ENCODE measurements at regions not wholly inside any gene's neighbourhood (a gene's known extent, or its start where the extent isn't known, plus 50 kb on each side); places are given as distances from the start of the nearest gene placed in this dataset.
A peak's percentile ranks its signal among the peaks of the same experiment; 100 is the strongest.
"Not testable (repeated sequence)": the region's sequence is repeated elsewhere in the genome, so short reads cannot be mapped to it uniquely, and the experiment has no call there.

DNA sequence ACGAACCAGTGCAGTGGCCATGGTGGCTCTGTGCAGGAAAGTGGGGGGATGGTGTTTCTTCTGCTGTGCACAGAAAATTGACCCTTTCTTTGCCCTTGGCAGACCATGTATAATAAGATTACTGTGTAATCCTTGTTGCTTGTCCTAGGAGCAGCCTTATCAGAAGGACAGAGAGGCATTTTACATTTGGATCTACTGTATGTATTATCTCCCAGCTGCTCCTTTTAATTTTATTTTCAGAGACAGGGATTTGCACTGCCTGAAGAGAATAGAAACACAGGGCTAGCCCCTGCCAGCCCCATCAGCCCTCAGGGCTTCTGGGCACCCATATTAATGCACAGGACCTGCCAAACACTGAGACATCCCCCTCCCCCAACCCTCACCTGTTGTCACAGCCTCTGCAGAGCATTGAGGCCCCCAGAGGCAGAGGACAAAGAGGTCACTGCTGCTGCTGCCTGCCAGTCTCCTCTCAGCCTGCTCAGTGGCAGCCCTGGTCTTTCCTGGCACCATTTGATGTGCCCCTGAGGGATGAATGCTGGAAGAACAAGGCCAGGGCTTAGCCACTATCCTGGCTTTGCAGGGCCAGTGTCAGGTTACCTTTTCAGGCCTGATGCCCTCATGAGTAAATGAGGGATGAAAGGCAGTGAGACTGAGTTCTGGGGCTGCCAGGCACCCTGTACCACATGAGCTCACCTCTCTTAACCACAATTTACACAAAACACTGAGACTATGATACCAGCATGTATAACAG is 533.4 kb downstream of the NTRK3 start:
- peak; percentile 24 for DNase-seq (ENCODE audit: low spot score)

DNA sequence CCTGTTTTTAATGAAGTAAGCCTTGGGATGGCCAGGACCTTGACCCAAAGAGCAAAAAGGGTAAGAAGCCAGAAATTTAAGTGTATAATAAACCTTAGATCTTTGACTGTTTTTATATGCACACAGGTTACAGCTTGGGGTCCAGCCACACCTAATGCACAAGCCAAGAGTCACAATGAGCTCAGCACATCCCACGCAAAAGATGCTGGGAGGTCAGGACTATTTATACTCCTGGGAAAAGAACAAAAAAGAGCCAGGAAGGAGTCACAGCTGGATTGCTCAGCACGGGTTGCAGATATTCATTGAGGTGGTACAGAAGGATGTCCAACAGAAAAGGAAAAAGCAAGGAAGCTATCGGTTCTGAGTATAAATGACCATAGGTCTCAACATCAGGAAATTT is 536.3 kb downstream of the NTRK3 start:
- no peak for DNase-seq (ENCODE audit: low spot score)

- DNase-seq (ENCODE audit: low spot score), result no peak
Observed at GRCh38 chr15:87716422-87716821, 540.1 kb downstream of the NTRK3 start.

- DNase-seq (ENCODE audit: low spot score), result no peak
Observed at GRCh38 chr15:87715252-87715651, 541.3 kb downstream of the NTRK3 start.

DNA sequence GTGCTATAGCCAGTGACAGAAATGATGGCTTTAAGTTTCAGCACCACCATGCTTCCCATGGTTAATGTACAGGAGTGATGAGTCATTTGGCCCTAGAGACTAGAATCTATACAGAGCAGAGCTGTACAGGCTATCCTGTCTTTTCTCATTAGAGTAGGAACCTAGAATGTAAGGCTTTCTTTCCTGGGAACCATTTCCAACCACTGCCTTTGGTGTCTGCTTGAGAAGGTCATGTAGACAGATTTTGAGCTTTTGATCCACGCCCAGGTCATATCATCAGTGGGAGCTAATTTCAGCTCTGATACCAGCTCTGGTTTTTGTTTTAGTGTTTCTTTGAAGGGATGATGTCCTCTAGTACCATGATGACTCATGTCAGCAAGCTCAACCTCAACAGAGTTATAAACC is 543.1 kb downstream of the NTRK3 start:
- DNase-seq (ENCODE audit: low spot score), result peak; percentile 6

GRCh38 chr15:87712211-87712610 is 544.3 kb downstream of the NTRK3 start:
- DNase-seq (ENCODE audit: low spot score), result no peak

DNA sequence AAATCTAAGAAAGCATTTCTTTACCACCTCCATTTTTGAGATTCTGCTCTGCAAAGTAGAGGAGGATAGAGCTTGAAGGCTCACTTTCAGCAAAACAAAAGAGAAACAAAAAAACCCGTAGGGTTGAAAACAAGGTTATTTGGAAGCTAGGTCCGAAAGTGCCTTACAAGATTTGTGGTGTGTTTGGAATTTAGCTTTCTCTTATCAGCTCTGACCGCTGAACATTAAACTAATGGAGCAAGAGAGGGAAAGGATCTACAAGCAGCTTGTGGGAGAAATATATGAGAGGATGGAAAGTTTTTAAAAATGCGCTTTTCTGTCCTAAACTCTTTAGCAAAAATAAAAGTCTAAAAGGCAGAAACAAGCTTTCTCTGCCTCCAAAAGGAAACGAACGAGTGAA is 545.5 kb downstream of the NTRK3 start:
- peak; percentile 4 for DNase-seq (ENCODE audit: low spot score)

GRCh38 chr15:87710406-87710805 is 546.1 kb downstream of the NTRK3 start:
- no peak for DNase-seq (ENCODE audit: low spot score)

DNA sequence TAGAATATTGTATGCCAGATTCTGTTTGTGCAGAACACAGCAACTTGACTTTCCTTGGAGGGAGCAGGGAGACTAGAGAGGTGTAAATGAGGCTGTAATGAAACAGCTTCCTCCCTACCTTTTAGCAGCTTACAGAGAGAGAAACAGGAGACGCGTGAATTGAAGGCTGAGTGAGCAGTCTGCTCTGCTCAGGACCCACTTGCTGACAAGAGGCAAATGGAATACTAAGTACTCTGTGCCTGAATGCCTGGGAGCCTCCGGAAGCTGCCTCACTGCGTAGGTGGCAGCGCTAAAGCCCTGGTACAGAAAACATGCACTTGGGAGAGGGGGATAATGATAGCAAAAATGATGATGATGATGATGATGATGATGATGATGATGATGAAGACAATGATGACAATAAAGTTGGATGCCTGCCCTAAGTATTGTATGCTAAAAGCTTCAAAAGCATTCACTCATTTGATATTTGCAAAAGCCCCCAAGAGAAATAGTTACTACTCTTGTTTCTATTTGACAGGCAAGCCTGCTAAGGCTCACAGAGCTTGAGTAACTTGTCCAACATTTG is 548.9 kb downstream of the NTRK3 start:
- no peak for DNase-seq (ENCODE audit: low spot score)

GRCh38 chr15:87707071-87707470 is 549.5 kb downstream of the NTRK3 start:
- no peak for DNase-seq (ENCODE audit: low spot score)

- no peak for DNase-seq (ENCODE audit: low spot score)
Observed at GRCh38 chr15:87706001-87706400, 550.5 kb downstream of the NTRK3 start.

DNA sequence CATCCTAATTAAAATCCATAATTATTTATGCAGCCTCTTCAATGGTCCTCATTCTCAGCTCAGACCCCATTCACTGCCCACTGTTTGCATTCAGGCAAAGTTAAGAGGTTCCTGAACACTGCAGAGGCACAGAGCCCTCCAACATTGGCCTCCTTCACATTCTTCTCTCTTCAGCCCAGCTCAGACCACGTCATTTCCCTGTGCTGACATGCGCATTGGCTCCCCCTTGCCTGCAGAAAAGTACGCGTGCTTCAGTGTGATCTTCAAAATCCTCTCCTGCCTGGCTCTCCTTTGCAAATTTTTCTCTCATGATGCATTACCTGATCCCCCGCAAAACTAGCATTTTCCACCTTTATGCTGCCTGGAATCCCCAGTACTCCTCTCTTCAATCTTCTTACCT is 552.3 kb downstream of the NTRK3 start:
- no peak for DNase-seq (ENCODE audit: low spot score)

- DNase-seq (ENCODE audit: low spot score), result no peak
Observed at GRCh38 chr15:87703327-87704111, 553.0 kb downstream of the NTRK3 start.

DNA sequence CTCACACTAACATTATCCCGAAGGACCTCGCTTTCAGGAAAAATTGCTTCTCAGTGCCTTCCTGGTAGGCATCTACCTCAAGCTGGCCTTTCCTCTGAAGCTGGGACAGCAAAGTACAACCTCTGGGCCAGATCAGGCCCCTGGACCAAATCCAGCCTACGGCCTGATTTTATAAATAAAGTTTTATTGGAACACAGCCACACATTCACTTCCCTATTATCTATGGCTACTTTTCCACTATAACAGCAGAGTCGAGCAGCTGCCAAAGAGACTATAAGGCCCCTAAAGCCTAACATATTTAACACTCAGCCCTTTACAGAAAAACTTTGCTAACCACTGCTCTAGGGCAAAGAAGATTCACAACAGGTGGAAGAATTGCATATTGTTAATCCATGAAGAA is 554.3 kb downstream of the NTRK3 start:
- DNase-seq (ENCODE audit: low spot score), result no peak

- not testable (repeated sequence) for DNase-seq (ENCODE audit: low spot score)
Observed at GRCh38 chr15:87698467-87698866, 558.1 kb downstream of the NTRK3 start.

DNA sequence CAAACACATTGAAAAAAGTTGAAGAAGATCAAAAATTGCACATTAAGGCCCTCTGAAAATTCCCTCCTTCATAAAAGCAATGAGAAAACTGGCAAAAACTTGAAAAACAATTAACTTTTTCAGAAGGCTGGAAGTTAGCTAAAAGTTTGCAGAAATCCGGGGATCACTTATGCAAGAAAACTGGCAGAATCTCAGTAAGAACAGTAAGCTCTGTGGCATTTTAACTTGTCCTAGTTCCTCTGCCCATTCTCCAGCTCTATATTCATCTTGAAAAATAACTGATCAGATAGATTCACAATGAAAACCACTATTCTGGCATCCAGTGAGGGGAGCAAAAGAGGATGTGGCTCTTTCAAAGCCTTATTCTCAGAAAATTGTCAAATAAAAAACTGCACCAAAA is 566.8 kb downstream of the NTRK3 start:
- DNase-seq (ENCODE audit: low spot score), result no peak

DNA sequence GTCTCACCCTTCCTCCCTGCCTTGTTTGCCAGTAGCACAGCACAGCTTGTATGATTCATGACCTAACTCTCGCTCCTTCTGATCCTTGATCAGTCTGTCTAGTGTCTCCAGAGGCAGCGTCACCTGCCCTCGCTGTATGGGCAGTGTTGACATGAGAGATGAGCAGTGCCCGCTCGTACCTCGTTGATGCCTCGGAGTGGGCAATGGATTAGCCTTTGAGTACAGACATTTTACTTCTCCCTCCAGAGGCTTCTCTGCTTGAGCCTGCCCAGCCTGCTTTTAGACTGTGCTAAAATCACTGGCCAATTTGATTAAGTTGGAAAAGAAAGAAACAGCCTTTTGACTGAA is 569.0 kb downstream of the NTRK3 start:
- no peak for DNase-seq (ENCODE audit: low spot score)

DNA sequence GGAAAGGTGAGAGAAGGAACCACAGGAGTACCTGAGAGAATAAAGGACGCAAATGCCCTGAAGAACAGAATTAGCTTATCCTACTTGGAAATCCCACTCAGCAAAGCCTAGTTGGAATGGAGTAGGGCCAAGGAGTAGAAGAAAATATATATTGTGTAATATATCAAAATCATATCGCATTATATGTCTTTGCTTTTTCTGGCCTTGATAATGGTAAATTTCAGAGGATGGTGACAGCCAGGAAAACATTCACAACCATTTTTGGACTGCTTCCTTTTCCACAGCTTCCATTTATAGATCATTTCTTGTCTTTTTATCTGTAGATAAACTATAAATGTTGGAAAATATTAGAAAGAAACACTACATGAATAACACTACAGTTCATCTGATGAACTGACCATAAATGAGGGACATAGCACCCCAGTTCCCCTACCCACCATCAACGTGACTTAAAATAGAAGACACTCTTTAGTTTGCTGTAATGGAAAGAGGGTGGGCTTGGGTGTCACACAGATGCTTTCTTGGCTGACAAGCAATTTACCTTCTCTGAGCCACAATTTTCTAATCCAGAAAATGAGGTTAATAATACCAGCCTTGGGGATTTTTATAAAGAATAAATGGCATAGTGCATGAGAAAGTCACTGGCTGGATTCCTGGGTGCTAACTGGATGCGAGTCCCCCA is 569.6 kb downstream of the NTRK3 start:
- no peak for DNase-seq (ENCODE audit: low spot score)

GRCh38 chr15:87686339-87686738 is 570.2 kb downstream of the NTRK3 start:
- no peak for DNase-seq (ENCODE audit: low spot score)

DNA sequence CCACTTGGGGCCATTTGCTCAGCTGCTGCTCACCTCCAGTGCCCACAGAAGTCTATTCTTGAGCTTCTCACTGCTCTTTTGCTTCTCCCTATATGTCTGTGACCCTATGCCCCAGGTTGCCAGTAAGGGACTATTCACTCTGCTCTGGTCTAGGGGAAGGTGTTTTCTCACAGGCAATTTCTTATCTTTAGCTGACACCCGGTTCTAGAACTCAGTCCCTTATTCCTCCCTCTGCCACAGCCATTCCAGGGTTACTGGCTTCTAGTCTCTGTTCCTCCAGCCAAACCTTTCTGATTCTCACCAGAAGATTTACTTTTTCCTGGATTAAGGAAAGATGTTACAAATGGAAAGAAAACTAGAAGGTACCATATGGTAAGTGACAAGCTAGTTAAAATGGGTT is 574.0 kb downstream of the NTRK3 start:
- no peak for DNase-seq (ENCODE audit: low spot score)

GRCh38 chr15:87681104-87681503 is 575.4 kb downstream of the NTRK3 start:
- peak; percentile 50 for DNase-seq (ENCODE audit: low spot score)

GRCh38 chr15:87680208-87680607 is 576.3 kb downstream of the NTRK3 start:
- DNase-seq (ENCODE audit: low spot score), result no peak

- no peak for DNase-seq (ENCODE audit: low spot score)
Observed at GRCh38 chr15:87675271-87675670, 581.3 kb downstream of the NTRK3 start.
